Pancreas (tissue), 10 donors: ENCODE measurements at regions not wholly inside any gene's neighbourhood (a gene's known extent, or its start where the extent isn't known, plus 50 kb on each side); places are given as distances from the start of the nearest gene placed in this dataset.
"Not testable (repeated sequence)": the region's sequence is repeated elsewhere in the genome, so short reads cannot be mapped to it uniquely, and the experiment has no call there.

ENCODE experiments used
- ATAC-seq, 4 donors: fragments of 200-7000 bp; cut with Tn5 transposase; one replicate each; pipeline versions ENCODE4 v1.8.0 to v1.9.1; 2020; ENCODE audit warnings: mild to moderate bottlenecking in 4 of 4, moderate library complexity in 4 of 4
- DNase-seq, 6 donors: peaks; one replicate each; pipeline ENCODE4 v3.0.0-alpha.2; 2020
- FAIRE-seq: peaks from 2 replicates; lab custom pipeline; 2012; peaks lifted over from hg19 to GRCh38; lab: Jason Lieb, UNC
- H3K27ac ChIP-seq, 4 donors: fragments of 200-600 bp; sonication (generic); 1 replicate in 3 of 4; 2 replicates in 1 of 4; pipeline versions ENCODE4 v1.5.0 to v1.8.0; 2020
- H3K27me3 ChIP-seq, 4 donors: fragments of 200-600 bp; one replicate each; pipeline ENCODE4 v1.8.0; 2021
- H3K36me3 ChIP-seq, 3 donors: fragments of 200-600 bp; sonication (generic) in 1 of 3; one replicate each; pipeline versions ENCODE4 v1.5.0 to v1.8.0; 2020 to 2021
- H3K4me1 ChIP-seq, 3 donors: fragments of 200-600 bp; one replicate each; pipeline ENCODE4 v1.8.0; 2021
- H3K4me3 ChIP-seq, 4 donors: fragments of 200-600 bp; sonication (generic) in 2 of 4; one replicate each; pipeline versions ENCODE4 v1.5.0 to v1.8.0; 2020 to 2021
- H3K9me3 ChIP-seq, 4 donors: fragments of 200-600 bp; one replicate each; pipeline ENCODE4 v1.8.0; 2021
- WGBS, 2 donors: extraction: QIAGEN DNeasy Blood & Tissue Kit; methylation state at CpG; one replicate each; pipeline ENCODE4 v1.1.7; 2013; 5-methylcytosine and 5-hydroxymethylcytosine counted together
- intact Hi-C, 3 donors: fragments of 100-400 bp; cut with DNase I; formaldehyde crosslinking; loops; one replicate each; pipeline versions ENCODE4 v1.11.1 to v1.14.2; 2022
- TF ChIP-seq, protein P1 (sequence below), 4 donors: fragments of 200-600 bp; sonication (generic) in 3 of 4; IDR thresholded peaks; one replicate each; pipeline versions ENCODE4 v1.5.0 to v1.8.0; 2021; ENCODE audit warnings: antibody characterized with exemption in 4 of 4
- donor health status: healthy with polysubstance abuse.
- donor health status: DM: no; HTN: no; CAD: no; lungs with moderate emphysema.
- donor health status: DM: no; HTN: no; CAD: no.
- donor health status: control.
- donor health status: control.
- donor health status: Bipolar disorder and iron deficiency.
- donor health status: DM: yes; HTN: yes; CAD: no.
- donor health status: DM: no; HTN: no; CAD: no.
- donor health status: DM: no; HTN: no; CAD: no.
- donor health status: DM: yes; HTN: yes; CAD: no.

DNA sequence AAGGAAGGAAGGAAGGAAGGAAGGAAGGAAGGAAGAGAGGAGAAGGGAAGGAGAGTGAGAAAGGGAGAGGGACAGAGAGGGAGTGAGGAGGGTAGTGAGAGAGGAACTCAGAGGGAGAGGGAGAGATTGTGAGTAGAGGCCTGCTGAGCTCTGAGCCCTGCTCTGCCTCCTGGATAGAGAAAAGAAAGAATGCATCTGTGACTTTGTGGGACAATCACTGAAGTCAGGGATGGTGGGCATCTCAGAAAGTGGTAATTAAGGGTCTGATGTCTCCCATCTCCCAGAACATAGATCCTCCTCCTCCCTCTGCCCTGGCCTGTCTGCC, 142.9 kb upstream of the BANK1 start:
- TF ChIP-seq, protein P1, sequence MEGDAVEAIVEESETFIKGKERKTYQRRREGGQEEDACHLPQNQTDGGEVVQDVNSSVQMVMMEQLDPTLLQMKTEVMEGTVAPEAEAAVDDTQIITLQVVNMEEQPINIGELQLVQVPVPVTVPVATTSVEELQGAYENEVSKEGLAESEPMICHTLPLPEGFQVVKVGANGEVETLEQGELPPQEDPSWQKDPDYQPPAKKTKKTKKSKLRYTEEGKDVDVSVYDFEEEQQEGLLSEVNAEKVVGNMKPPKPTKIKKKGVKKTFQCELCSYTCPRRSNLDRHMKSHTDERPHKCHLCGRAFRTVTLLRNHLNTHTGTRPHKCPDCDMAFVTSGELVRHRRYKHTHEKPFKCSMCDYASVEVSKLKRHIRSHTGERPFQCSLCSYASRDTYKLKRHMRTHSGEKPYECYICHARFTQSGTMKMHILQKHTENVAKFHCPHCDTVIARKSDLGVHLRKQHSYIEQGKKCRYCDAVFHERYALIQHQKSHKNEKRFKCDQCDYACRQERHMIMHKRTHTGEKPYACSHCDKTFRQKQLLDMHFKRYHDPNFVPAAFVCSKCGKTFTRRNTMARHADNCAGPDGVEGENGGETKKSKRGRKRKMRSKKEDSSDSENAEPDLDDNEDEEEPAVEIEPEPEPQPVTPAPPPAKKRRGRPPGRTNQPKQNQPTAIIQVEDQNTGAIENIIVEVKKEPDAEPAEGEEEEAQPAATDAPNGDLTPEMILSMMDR (IDR thresholded peaks at IDR 0.05) = no peak
- intact Hi-C loops = no loop called here
- no peaks in the 10 kb centered on the region for H3K9me3 ChIP-seq

DNA sequence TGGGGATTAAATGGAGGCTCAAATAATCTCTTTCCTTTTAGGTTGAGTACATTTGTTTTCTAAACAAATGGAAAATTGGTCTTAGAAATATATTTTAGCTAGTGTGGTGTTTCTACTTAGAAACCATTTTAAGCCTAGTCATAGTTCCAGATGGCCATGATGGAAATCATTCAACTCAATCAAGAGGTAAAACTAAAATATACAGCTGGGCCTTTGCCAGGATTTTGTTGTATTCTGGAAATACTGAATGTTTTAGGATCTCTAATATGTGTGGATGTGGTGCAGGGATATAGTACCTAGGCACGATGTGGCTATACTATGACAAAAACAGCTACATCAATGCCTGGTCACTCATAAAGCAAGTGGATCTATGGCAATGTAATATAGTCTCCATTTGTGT, 146.0 kb upstream of the BANK1 start:
- FAIRE-seq (no peak), DNase-seq (no peak), ATAC-seq (no peak)
- Histone ChIP-seq H3K4me1 (no peaks in the 10 kb centered on the region), H3K36me3 (no peaks in the 10 kb centered on the region), H3K27ac (no peak overlapping the region), H3K27me3 (no peaks in the 10 kb centered on the region), H3K4me3 (no peak overlapping the region), H3K9me3 (no peaks in the 10 kb centered on the region)
- intact Hi-C loops = no loop called here
- WGBS, 2 donors = 61 to 68% methylated on average over 1 of the region's 1 CpG
- TF ChIP-seq, protein P1 (IDR thresholded peaks at IDR 0.05) = no peak

More for the DNA sequence above, 142.9 kb upstream of the BANK1 start:
- no peaks in the 10 kb centered on the region for H3K4me1 ChIP-seq
- DNase-seq = no peak
- no peaks in the 10 kb centered on the region for H3K27me3 ChIP-seq
- no peak for FAIRE-seq
- no peak for ATAC-seq
- H3K27ac ChIP-seq = no peak overlapping the region
- no peak overlapping the region for H3K4me3 ChIP-seq
- H3K36me3 ChIP-seq = no peaks in the 10 kb centered on the region

DNA sequence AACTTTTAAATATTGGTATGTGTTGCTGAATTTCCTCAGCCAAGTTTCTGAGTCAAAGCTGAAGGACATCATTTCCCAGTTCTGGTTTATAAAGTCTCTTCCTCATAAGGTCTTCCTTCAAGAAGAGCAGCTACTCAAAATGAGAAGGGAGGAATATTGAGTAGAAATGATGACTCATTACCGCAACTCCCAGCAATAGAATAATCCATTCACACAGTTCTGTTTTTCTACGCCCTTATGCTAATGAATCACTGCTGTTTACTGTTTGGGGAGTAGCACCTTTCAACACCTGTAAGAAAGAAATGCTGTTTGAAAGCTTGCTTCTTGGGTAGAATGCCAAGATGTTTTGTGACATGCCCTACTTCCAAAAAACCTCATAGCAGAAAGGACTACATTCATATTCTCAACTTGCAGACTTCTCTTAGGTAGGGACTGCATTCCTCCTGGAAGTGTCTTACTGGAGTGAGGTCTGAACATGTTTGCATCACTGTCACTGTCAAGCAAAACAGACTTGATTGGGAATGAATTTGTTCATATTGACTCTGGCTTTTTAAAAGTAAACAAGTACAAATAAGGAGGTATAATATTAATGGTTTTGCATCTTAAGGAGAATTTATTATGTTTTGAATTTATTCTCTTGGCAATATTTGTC, 147.2 kb upstream of the BANK1 start:
- Histone ChIP-seq H3K4me1 (no peaks in the 10 kb centered on the region), H3K36me3 (no peaks in the 10 kb centered on the region), H3K27me3 (no peaks in the 10 kb centered on the region), H3K27ac (no peak overlapping the region), H3K4me3 (no peak overlapping the region), H3K9me3 (no peaks in the 10 kb centered on the region)
- DNase-seq (no peak), ATAC-seq (no peak), FAIRE-seq (no peak)
- TF ChIP-seq, protein P1 (IDR thresholded peaks at IDR 0.05) = no peak
- WGBS, 2 donors = 56 to 80% methylated on average over 2 of the region's 2 CpGs
- intact Hi-C loops = no loop called here

DNA sequence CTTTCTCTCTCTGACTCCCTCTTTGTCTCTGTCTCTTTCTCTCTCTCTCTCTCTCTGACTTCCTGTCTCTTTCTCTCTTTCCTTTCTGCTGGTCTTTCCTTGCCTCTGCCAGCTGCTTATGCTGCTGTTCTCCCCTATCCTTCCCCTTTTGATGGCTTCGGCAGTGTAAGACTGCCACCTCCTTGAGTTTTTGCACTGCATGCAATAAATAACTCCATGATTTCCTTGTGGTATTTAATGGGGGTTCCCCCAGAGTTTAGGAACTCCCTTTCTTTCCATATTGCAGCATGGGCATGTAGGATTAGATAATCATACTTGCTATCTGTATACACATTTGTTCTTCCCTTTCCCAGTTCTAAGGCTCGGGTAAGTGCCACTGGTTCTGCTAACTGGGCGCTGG, 157.8 kb upstream of the BANK1 start:
- FAIRE-seq, intact Hi-C loops: not testable (repeated sequence)
- WGBS, 2 donors = 61 to 74% methylated on average over 3 of the region's 3 CpGs

DNA sequence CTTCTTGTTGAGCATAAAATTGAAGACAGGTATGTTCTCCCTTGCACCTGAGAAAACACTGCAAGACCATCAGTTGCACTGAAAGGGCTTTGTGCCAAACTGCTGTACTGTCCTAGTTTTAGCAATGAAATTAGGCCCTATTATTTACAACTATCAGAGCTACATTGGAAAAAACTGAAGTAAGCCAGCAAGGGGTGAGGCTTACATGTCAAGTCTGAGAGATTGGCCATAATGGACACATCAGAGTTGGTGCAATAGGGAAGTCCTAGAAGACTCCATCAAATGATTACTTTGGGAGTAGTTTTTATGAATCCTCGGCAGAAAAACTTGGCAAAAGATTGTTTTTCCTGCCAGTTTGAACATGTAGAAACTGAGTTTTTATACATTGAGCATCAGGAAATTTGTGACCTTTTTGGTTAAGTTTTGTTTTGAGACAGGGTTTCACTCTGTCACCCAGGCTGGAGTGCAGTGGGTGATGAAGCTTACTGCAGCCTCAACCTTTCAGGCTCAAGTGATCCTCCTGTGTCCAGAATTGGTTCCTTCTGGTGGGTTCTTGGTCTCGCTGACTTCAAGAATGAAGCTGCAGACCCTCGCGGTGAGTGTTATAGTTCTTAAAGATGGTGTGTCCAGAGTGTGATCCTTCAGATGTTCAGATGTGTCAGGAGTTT, 160.1 kb upstream of the BANK1 start:
- TF ChIP-seq, protein P1 (IDR thresholded peaks at IDR 0.05) = no peak
- Histone ChIP-seq H3K4me1 (no peaks in the 10 kb centered on the region), H3K27ac (no peak overlapping the region), H3K4me3 (no peak overlapping the region), H3K9me3 (no peaks in the 10 kb centered on the region), H3K27me3 (peaks cover 0 to 2% (median 0%) of the 10 kb centered on the region in 4 donors), H3K36me3 (no peaks in the 10 kb centered on the region)
- no peak for ATAC-seq
- DNase-seq = no peak
- WGBS, 2 donors = 78 to 88% methylated on average over 4 of the region's 4 CpGs
- intact Hi-C loops = no loop called here
- FAIRE-seq = no peak

More for the DNA sequence above, 157.8 kb upstream of the BANK1 start:
- H3K4me3 ChIP-seq, ATAC-seq, H3K9me3 ChIP-seq, H3K4me1 ChIP-seq, DNase-seq, H3K27ac ChIP-seq, H3K27me3 ChIP-seq, H3K36me3 ChIP-seq: not testable (repeated sequence)
